ENCODE measurements at regions not wholly inside any gene's neighbourhood (a gene's known extent, or its start where the extent isn't known, plus 50 kb on each side); places are given as distances from the start of the nearest gene placed in this dataset.

GRCh38 chr3:59264366-59264765 lies 214.5 kb upstream of the CFAP20DC start:
- TF ChIP-seq EZH2 (IDR thresholded peaks at IDR 0.05): no peak
- TF ChIP-seq POLR2AphosphoS5 (IDR thresholded peaks at IDR 0.05; ENCODE audit: borderline replicate concordance, low read depth, low read length): no peak
- TF ChIP-seq FOXP2 (optimal IDR thresholded peaks at IDR 0.05; ENCODE audit: control extremely low read depth, extremely low read length, insufficient read depth): no peak
